Panc1 (cell line): ENCODE measurements at regions not wholly inside any gene's neighbourhood (a gene's known extent, or its start where the extent isn't known, plus 50 kb on each side); places are given as distances from the start of the nearest gene placed in this dataset.

Experiments
- ATAC-seq: fragments of 200-7000 bp; cut with Tn5 transposase; 2 replicates; pipeline ENCODE4 v1.9.1; 2020; ENCODE audit warnings: mild to moderate bottlenecking, moderate library complexity
- BruUV-seq: library from RNA; stranded (reverse); fragments of 400-500 nt; replicated peaks from 2 replicates; lab custom pipeline; 2021; lab: Mats Ljungman, UMichigan
- CTCF ChIA-PET: fragments of 300-600 bp; sonication (Branson Sonifier 250); formaldehyde crosslinking; loops from one replicate; lab custom pipeline; 2022; ENCODE audit warnings: antibody characterized with exemption; lab: Charles Lee
- POLR2A ChIA-PET: fragments of 300-600 bp; sonication (Branson Sonifier 250); formaldehyde crosslinking; loops from one replicate; lab custom pipeline; 2022; ENCODE audit warnings: antibody characterized with exemption; lab: Charles Lee
- DNase-seq: peaks from one replicate; pipeline ENCODE4 v3.0.0-alpha.2; 2010; ENCODE audit warnings: low read depth, low spot score
- H3K27ac ChIP-seq: 2 replicates; pipeline ENCODE4 v1.5.1; 2011; ENCODE audit warnings: mild to moderate bottlenecking, low read length, inconsistent platforms
- H3K27me3 ChIP-seq: fragments of 200-500 bp; sonication (Bioruptor generic); 2 replicates; pipeline ENCODE4 v1.6.0; 2014; ENCODE audit warnings: low read length, inconsistent platforms; ENCODE audit not compliant: control insufficient read depth, insufficient read depth
- H3K36me3 ChIP-seq: fragments of 200-500 bp; sonication (Bioruptor generic); 2 replicates; pipeline ENCODE4 v1.5.1; 2014; ENCODE audit warnings: inconsistent platforms, mild to moderate bottlenecking, low read length, moderate library complexity; ENCODE audit not compliant: control insufficient read depth, insufficient read depth
- H3K4me1 ChIP-seq: 2 replicates; pipeline ENCODE4 v1.5.1; 2011; ENCODE audit warnings: inconsistent platforms, mild to moderate bottlenecking, low read length, moderate library complexity; ENCODE audit not compliant: control insufficient read depth, insufficient read depth
- H3K4me3 ChIP-seq, 2 experiments: 2 replicates each; pipeline ENCODE4 v1.5.1; 2011 to 2012; ENCODE audit warnings: low read depth in 2 of 2, low read length in 2 of 2, mild to moderate bottlenecking in 2 of 2, inconsistent platforms in 1 of 2, moderate library complexity in 1 of 2
- H3K9me3 ChIP-seq: fragments of 200-500 bp; sonication (Bioruptor generic); 2 replicates; pipeline ENCODE4 v1.5.1; 2014; ENCODE audit warnings: low read depth, mild to moderate bottlenecking, inconsistent platforms, low read length, moderate library complexity; ENCODE audit not compliant: control insufficient read depth, insufficient read depth
- CTCF ChIP-seq: fragments of 450-650 bp; IDR thresholded peaks from 2 replicates; pipeline ENCODE4 v1.5.1; 2017; ENCODE audit warnings: mild to moderate bottlenecking
- POLR2AphosphoS5 ChIP-seq: IDR thresholded peaks from 2 replicates; pipeline ENCODE4 v1.6.1; 2012; ENCODE audit warnings: mild to moderate bottlenecking, low read depth, low read length, moderate library complexity
- REST ChIP-seq, 2 experiments: IDR thresholded peaks; 2 replicates each; pipeline ENCODE4 v1.6.1; 2011 to 2012; ENCODE audit warnings: low read depth in 2 of 2, control low read depth in 1 of 2, low read length in 1 of 2, mild to moderate bottlenecking in 1 of 2, moderate library complexity in 1 of 2; ENCODE audit not compliant: insufficient read depth in 1 of 2
- SIN3A ChIP-seq: IDR thresholded peaks from 2 replicates; pipeline ENCODE4 v1.6.1; 2012; ENCODE audit warnings: low read depth, mild to moderate bottlenecking, low read length, moderate library complexity, borderline replicate concordance; ENCODE audit not compliant: insufficient read depth
- TCF7L2 ChIP-seq: IDR thresholded peaks from 2 replicates; pipeline ENCODE4 v1.6.1; 2011; ENCODE audit warnings: mild to moderate bottlenecking, low read depth, low read length, inconsistent platforms
- in situ Hi-C: cut with HindIII; loops from 2 replicates; pipeline ENCODE4 v1.10.0; 2016; ENCODE audit warnings: low sequenced_read_pairs, low pct_unique_long_range_greater_than_20kb
- intact Hi-C: fragments of 100-400 bp; cut with micrococcal nuclease; formaldehyde crosslinking; loops from one replicate; pipeline ENCODE4 v1.10.0; 2022; ENCODE audit not compliant: unreplicated experiment

- DNase-seq (no peak), ATAC-seq (no peak)
- no TSS peak for BruUV-seq
- Histone ChIP-seq H3K4me3 (no peak overlapping the region), H3K27ac (no peak overlapping the region), H3K9me3 (no peaks in the 10 kb centered on the region), H3K27me3 (no peaks in the 10 kb centered on the region), H3K36me3 (no peaks in the 10 kb centered on the region), H3K4me1 (no peaks in the 10 kb centered on the region; the same call in 1 of the 2 replicates)
- intact Hi-C loops: no loop called here
- no peak for TF ChIP-seq REST (IDR thresholded peaks at IDR 0.05; ENCODE audit: insufficient read depth in 1 of 2, low read depth in 2 of 2, low read length in 1 of 2)
- no peak for TF ChIP-seq SIN3A
- no peak for TF ChIP-seq TCF7L2
- TF ChIP-seq POLR2AphosphoS5: no peak
- TF ChIP-seq CTCF: no peak
- in situ Hi-C loops: no loop called here
- ChIA-PET CTCF (no interaction called here), POLR2A (no interaction called here)
These were observed 172.8 kb upstream of the KITLG start for GRCh38 chr12:88753066-88753465.

GRCh38 chr12:88752183-88752582 lies 171.9 kb upstream of the KITLG start:
- no peak overlapping the region for H3K27ac ChIP-seq
- no peaks in the 10 kb centered on the region for H3K36me3 ChIP-seq
- no TSS peak for BruUV-seq
- intact Hi-C loops: no loop called here
- no peak overlapping the region for H3K4me3 ChIP-seq
- H3K9me3 ChIP-seq: no peaks in the 10 kb centered on the region
- no peaks in the 10 kb centered on the region; the same call in 1 of the 2 replicates for H3K4me1 ChIP-seq
- ChIA-PET CTCF (no interaction called here), POLR2A (no interaction called here)
- ATAC-seq: no peak
- TF ChIP-seq POLR2AphosphoS5: no peak
- TF ChIP-seq REST (IDR thresholded peaks at IDR 0.05; ENCODE audit: insufficient read depth in 1 of 2, low read depth in 2 of 2, low read length in 1 of 2): no peak
- TF ChIP-seq SIN3A: no peak
- TF ChIP-seq TCF7L2: no peak
- TF ChIP-seq CTCF: no peak
- in situ Hi-C loops: no loop called here
- no peak for DNase-seq
- H3K27me3 ChIP-seq: no peaks in the 10 kb centered on the region
